NCI-H524 (cell line): ENCODE measurements at regions not wholly inside any gene's neighbourhood (a gene's known extent, or its start where the extent isn't known, plus 50 kb on each side); places are given as distances from the start of the nearest gene placed in this dataset.

Experiments used
- DNase-seq, 2 experiments: peaks; one replicate each; lab custom pipeline; 2025; lab: John Stamatoyannopoulos, UW

DNA sequence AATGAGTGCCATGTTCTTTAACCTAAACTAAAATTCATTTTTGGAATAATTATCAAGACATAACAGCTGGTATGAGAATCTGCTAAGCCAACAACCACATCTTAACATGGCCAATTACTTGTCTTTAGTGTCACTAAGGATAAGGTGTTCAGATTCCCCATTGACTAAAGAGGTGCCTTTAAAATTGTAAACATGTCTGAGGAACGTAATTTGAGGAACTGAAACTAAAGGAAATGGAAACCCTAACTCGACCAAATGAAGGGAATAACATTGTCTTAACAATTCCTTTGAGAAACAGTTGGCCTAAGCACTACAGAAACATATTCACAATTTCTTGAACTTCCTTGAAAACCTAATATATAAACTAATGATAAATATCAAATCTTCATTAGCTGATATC, 355.4 kb upstream of the GULP1 start:
- DNase-seq = peak in 1 of 2 experiments; percentile 34

DNA sequence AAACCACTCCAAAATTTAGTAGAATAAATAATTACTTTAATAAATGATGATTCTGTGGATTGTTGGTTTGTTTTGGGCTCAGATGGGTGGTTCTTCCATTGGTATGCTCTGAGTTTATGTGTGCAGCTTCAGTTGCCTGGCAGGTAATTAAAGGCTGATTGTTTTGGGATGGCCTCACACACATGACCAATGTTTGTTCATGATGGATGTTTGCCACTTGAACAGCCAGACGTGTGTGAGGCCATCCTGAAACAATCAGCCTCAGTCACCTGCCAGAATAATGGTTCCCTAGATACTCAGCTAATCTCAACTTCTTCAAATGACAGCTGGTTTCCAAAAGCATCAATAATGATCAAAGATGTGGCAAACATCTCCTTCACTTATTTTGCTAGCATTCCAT, 352.5 kb upstream of the GULP1 start:
- no peak for DNase-seq

DNA sequence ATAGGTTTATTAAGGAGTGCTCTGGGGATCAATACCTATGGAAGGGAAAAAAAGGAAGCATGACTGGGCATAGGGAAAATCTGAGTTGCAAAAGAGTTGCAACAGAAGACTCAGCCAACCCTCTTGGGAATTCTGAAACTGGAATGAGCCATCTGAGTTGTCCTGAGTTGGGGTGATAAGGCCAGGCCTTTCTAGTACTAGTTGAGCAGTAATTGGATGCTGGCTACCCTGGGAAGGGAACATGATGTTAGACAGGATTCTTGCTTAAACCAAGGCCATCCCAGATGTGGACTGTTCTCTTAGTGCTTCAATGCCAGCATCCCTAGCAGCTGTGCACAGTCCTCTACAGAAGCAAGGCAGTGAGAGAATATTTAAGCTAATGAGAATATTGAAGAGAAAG, 348.8 kb upstream of the GULP1 start:
- DNase-seq = no peak

DNA sequence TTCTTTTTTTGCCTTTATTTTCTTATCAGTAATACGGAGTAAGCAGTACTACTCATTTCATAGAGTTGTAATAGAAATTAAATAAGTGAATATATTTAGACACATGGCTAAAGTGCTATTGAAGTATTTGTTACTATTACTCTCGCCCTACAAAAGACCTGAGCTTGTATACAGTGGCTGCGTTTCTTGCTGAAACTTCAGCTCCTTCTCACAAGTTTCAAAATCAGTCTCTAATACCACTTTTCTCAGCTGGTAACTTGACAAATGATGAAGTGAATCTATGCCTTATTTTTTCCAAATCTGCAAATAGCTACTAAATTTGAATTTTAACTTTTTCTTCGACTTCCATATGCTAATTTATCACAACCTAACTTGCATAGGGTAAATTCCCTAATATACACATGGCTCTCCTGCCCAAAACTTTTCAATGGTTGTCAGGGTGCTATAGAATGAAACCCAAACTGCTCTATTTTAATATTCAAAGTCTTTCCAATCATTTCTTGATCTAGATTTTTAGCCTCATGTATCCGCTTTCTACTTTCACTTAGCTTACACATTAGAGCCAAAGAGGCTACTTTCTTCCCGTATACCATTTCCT, 347.8 kb upstream of the GULP1 start:
- DNase-seq = no peak

DNA sequence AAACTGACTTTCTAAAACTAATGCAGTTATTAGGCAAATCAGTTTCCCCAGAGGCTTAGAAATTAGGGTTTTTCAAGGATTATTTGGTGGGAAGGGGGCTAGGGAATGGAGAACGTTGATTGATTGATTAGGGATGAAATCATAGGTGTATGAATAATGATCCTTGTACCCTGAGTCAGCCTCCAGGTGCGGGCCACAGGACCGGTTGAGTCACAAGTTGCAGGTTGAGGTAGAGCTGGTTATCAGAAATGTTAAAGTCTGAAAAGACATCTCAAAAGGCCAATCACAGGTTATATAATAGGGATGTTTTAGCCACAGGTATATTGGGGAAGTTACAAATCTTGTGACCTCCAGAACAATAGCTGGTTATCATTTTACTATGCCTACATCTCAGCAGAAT, 341.8 kb upstream of the GULP1 start:
- no peak for DNase-seq

DNA sequence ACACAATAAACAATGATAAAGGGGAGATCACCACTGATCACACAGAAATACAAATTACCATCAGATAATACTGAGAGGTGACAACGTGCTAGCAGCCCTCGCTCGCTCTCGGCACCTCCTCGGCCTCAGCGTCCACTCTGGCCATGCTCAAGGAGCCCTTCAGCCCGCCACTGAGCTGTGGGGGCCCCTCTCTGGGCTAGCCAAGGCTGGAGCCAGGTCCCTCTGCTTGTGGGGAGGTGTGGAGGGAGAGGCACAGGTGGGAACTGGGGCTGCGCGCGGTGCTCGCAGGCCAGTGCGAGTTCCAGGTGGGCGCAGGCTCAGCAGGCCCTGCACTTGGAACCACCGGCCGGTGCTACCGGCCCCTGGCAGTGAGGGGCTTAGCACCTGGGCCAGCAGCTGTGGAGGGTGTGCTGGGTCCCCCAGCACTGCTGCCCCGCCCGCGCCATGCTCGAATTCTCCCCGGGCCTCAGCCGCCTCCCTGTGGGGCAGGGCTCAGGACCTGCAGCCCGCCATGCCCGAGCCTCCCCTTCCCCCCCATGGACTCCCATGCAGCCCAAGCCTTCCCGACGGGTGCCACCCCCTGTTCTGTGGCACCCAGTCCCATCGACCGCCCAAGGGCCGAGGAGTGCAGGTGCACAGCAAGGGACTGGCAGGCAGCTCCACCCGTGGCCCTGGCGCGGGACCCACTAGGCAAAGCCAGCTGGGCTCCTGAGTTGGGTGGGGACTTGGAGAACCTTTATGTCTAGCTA, 340.0 kb upstream of the GULP1 start:
- no peak for DNase-seq

DNA sequence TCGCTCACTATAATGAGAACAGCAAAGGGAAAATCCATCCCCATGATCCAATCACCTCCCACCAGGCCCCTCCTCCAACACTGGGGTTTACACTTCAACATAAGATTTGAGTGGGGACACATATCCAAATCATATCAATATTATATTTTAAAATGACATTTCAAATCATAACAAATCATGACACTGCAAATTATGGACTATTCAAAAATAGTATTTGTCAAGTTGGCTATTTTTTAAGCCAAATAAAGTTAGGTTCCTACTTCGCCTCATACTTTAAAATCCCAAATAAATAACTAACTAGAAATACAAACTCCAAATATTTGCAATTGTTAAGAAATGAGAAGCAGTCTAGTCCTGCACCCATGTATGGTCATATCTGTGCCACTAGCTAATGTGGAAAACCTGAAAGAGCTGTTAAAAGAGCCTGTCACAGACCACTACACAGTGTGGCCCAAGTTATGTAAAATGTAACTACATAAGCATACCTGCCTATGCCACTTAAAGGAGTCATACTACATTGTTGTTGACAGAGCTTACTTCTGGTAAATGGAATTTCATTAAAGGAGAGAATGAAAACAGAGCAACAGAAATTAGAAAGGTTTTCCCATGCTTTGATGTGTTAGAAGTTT, 334.7 kb upstream of the GULP1 start:
- DNase-seq = no peak

DNA sequence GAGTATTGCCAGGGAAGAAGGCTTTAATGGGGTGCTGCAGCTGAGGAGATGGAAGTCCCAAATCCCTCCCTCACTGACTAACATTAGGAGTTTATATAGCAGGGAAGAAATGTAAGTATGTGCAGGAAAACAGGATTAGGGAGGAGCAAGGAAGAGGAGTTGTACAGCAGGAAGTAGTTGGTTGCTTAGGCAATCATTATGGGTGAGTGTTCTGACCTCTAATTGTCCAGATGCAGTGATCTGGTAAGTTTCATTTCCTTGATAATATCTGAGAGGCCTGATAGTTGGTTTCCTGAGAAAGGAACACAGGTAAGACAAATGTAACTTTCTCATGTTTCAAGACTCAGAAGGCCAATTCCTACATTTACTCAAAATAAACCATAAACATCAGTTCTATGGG, 331.9 kb upstream of the GULP1 start:
- DNase-seq = no peak

DNA sequence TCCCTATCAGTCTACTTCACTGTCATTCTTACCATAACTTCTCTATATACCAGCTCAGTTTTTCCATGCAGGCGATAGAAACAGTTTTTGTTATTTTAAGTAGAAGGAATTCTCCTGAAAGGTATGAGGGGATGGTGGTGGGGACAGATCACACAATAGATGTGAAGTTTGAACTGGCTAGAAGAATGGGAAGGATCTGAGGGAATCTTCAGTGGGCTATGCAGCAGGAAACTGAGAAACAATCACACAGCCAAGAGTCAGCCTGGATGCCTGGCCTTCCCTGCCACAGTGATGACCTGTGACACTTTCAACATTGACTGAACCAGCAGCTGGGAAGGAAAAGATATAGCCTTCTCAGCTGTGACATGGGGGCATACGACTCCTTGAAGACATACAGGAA, 329.1 kb upstream of the GULP1 start:
- no peak for DNase-seq

DNA sequence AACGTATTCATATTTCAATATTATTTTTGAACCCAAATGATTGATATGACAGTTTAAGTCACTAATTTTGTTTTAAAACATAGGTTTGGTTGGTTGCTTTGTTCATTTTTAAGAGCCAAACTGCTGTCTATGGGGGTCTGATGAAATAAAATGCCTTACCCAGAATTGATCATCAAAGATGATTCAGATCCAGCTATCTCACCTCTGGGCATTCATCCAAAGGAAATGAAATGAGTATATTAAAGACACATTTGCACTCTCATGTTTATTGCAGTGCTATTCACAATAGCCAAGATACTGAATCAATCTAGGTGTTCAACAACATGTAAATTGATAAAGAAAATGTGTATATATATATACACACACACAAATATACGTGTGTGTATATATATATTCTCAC, 326.9 kb upstream of the GULP1 start:
- no peak for DNase-seq

DNA sequence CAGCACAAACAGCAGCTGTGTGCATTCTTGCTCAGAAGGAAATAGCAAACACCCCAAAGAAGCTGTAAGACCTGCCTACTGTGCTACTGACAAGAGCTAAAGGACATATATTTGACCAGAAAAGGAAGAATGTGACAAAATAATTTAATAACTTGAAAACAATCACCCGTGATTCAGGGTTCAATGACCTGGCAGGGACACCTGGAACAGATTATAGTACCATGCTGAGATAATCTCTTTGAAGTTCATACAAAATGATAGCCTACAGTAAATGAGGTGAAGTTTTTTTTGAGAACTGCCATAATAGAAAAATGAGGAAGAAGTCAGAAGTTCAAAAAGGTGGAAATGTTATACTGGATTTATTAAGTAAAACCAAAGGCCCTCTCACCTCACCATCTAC, 324.8 kb upstream of the GULP1 start:
- DNase-seq = no peak

DNA sequence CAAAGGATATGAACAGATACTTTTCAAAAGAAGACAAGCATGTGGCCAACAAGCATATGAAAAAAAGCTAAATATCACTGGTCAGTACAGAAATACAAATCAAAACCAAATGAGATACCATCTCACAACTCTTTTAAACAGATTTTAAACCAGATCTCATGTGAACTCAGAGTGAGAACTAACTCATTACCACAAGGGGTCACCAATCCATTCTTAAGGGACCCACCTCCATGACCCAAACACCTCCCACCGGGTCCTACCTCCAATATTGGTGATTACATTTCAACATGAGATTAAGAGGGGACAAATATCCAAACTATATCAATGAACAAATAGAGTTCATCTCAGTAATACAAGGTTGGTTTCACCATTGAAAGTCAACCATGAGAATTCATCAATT, 319.8 kb upstream of the GULP1 start:
- no peak for DNase-seq

DNA sequence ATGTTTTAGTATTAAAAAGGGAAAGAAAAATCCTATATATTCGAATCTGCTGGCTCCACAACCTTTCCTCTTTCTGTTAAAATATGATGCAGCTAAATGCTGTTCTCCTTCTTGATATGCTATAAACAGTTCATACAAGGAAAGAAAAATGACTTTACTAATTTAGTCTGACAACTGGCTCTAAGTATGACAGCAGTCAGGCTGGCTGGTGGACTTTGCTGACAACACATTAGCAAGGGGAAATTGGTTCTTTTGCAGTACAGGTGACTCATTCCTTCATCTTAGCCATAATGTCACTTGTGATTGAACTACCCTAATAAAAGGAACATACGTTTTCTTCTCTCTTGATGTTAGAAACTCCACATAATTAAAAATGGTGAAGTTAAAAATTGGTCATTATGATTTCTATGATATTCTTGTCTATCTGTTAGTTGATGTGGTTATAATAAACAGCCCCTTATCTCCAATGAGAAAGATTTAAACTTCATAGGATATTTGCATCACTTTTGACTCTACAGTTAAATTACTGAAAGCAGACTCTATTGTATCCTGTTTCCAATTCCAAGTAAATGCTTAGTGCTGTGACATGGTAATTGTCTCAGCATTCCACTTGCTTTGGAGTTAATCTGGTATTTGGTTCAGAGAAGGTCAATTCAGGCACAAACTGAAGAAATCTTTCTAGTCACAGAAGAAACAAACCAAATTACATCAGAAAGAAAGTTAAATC, 315.3 kb upstream of the GULP1 start:
- no peak for DNase-seq

DNA sequence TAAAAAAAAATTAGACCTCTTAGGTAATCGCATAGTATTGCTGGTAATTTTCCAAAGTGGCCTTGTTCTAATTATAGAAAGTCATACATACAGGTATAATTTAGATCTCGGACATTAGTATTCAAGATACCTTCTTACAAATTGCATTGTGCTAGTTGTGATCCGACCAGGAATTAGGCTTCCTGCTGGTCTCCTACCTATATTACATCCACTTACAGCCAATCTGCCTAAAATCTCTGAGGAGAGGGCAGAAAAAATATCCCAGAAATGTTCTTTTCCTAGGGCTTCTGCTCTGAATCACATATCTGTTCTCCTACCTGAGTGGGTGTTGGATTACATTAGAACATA, 314.7 kb upstream of the GULP1 start:
- no peak for DNase-seq

DNA sequence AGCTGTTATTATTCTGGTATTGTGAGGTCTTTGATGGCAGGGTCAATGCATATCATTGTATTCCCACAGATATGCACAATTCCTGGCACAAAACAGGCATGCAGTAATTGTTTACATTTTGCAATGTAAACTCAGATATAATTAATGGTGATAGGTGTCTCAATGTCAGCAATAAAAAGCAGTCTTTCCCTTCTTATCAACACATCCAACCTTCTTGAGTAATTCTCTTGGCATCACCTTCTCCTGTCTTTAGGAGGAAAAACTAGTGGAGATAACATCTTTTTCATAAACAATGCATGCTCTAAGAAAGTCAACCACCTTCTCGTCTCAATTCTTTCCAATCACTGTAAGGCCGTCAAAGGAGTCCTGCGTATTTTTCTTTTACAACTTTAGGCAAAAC, 313.3 kb upstream of the GULP1 start:
- no peak for DNase-seq

DNA sequence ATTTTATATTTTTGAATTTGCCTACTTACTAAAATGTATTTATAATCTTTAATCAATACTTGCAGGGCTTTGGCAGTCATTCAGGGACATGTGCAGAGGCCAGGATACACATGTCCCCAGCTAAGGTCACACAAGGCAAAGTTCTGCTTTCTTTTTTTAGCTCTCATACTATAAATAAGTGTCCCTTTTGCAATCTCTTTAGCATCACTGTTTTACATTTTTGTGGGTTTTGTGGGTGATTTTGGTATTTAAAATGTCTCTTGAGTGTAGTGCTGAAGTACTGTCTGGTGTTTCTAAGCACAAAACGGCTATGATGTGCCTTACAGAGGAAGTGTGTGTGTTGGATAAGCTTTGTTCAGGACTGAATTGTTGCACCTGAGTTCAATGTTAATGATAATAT, 309.0 kb upstream of the GULP1 start:
- DNase-seq = no peak

DNA sequence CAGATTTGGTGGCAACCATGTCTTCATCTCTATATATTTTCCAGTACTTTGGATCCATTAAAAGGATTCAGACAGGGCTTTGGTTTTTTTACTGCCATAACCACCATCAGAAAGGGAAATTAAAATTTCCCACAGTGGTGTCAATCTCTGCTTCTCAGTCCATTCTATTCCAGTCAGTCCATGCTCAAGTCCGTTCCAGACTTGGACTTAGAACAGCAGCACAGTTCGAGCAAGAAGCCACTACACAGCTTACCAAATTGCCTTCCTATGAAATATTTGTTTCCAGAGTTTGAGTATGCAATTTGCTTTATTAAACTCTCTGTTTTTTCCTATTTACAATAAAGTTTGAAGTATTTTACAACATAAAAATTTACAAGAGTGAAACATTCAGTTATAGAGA, 306.5 kb upstream of the GULP1 start:
- DNase-seq = no peak

DNA sequence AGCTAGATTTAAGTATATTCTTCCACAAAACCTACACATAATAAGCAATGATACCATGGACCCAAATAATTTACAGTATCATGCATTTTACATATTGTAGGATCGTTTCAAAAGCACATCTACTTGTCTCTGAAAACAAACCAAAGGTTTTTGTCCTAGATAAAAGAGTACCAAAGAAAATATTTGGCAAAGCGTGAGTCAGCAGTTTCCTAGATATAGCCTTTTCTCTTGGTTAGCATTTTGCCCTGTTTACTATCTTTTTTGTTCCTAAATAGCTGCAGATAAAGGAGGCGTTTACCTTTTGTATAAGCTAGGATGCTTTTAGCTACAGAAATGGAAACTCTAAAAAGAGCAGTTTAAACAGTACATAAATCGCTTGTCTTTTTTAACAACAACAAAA, 305.8 kb upstream of the GULP1 start:
- no peak for DNase-seq

DNA sequence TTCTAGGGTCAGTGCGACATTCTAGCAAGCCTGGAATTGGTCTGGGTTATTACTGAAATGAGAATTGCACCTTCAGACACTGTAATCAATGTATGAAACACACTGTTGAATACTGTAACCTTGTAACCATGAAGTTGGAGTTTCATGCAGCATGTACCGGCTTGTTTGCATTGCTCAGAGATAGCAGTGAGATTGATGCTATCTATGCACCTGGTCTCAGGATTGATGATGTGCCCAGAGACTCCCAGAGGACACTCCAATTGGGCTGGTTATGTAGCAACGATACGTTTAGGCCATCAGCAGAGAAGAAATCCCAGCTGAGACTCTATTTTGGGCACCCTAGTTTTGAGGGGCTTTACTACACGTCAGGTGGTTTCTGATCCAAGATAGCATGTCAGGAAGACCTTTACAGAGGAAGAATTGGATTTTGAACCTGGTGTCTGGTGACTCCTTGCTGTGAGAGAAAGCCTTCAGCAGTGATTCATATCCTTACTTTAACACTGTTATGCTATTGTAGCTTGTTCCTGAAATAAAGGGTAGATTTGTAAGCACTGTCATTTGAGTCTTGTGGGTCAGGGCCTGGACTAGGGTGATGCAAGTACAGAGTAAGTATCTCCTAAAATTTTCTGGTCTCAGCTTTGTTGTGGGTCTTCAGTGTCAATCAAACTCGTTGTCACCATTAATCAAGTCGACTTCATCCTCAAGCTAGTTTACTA, 305.1 kb upstream of the GULP1 start:
- no peak for DNase-seq

DNA sequence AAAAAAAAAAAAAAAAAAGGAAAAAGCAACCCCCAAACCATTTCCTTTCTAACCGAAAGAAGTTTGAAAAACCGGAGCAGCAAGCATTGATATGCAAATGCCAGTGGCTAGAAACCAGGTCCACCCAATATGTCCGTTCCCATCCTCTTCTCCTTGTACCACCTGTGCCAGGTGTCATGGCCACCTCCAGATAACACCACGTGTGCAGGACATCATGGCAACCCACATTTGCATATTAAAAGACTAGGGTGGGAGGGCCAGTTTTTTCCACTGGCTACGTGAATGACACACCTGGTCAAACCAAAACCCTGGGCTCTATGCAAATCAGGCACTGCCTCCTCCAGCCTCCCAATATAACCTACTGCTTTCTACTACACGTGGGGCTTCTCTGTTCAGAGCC, 303.3 kb upstream of the GULP1 start:
- no peak for DNase-seq

DNA sequence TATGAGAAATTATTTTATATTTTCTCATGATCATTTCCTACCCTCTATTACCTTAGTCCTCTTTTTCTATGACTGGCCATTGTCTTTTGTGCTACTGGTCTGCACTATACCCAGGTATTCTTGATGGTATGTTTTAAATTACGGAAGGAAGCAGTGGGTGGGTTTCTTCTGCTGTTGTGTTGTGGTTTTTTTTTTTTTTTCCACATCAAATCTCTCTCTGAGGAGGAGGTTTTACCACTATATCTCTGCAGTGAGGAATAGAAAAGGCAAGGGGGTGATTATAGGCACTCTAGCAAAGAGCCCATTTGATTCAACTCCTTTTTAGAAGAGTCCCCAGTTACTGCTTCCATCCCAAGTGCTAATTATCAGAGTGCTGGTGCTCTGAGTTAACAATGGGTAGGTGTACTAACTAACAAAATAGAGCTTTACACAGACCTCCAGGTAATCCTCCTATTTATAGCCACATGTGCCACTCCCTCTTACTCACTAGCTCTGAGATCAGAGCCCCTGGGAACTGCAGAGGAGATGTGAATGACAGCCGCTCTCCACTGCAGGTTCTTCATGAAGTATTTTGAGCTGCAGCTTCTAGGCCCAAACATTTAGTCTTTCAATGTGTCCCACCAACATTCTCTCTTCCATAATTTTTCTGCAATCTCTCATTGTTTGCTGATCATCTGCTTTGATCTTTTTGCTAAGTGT, 301.6 kb upstream of the GULP1 start:
- no peak for DNase-seq

DNA sequence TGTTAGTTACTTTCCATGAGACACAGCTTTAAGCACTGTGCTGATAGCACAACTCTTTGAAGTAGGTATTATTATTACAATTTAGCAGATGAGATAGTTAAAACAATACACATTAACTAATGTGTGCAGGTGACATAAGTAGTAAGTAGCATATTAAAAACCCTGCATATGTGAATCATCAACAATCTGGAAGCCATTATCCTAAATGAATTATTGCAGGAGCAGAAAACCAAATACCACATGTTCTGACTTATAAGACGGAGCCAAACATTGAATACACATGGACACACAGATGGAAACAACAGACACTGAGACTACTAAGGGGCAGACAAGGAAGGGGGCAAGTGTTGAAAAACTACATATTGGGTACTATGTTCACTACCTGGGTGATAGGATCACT, 300.3 kb upstream of the GULP1 start:
- DNase-seq = peak in 1 of 2 experiments; percentile 16
